HG03103 (cell line): ENCODE measurements at regions not wholly inside any gene's neighbourhood (a gene's known extent, or its start where the extent isn't known, plus 50 kb on each side); places are given as distances from the start of the nearest gene placed in this dataset.
"Not testable (repeated sequence)": the region's sequence is repeated elsewhere in the genome, so short reads cannot be mapped to it uniquely, and the experiment has no call there.

Experiments
- ATAC-seq: cut with Tn5 transposase; IDR thresholded peaks from one replicate; pipeline ENCODE4 v1.9.1; 2021; ENCODE audit warnings: low read depth; ENCODE audit not compliant: unreplicated experiment

- ATAC-seq = no peak
Measured at GRCh38 chr13:80706164-80706471, 365.2 kb upstream of the SPRY2 start.

GRCh38 chr13:80705371-80706163 is 364.6 kb upstream of the SPRY2 start:
- ATAC-seq = no peak

GRCh38 chr13:80704369-80704768 is 363.4 kb upstream of the SPRY2 start:
- no peak for ATAC-seq

GRCh38 chr13:80695841-80696240 is 354.9 kb upstream of the SPRY2 start:
- ATAC-seq = no peak

- not testable (repeated sequence) for ATAC-seq
Measured at GRCh38 chr13:80691814-80692213, 350.9 kb upstream of the SPRY2 start.

GRCh38 chr13:80690208-80690607 is 349.3 kb upstream of the SPRY2 start:
- ATAC-seq = no peak

- no peak for ATAC-seq
Measured at GRCh38 chr13:80688593-80688992, 347.7 kb upstream of the SPRY2 start.

- no peak for ATAC-seq
Measured at GRCh38 chr13:80685942-80686341, 345.0 kb upstream of the SPRY2 start.

GRCh38 chr13:80684217-80684991 is 343.5 kb upstream of the SPRY2 start:
- ATAC-seq = no peak

GRCh38 chr13:80680786-80681366 is 339.9 kb upstream of the SPRY2 start:
- ATAC-seq = no peak

GRCh38 chr13:80679423-80679822 is 338.5 kb upstream of the SPRY2 start:
- ATAC-seq = no peak

GRCh38 chr13:80677227-80677626 is 336.3 kb upstream of the SPRY2 start:
- ATAC-seq = no peak

- not testable (repeated sequence) for ATAC-seq
Measured at GRCh38 chr13:80675442-80675841, 334.5 kb upstream of the SPRY2 start.

- ATAC-seq = no peak
Measured at GRCh38 chr13:80671773-80672172, 330.8 kb upstream of the SPRY2 start.

- no peak for ATAC-seq
Measured at GRCh38 chr13:80669112-80669511, 328.2 kb upstream of the SPRY2 start.

GRCh38 chr13:80668452-80668851 is 327.5 kb upstream of the SPRY2 start:
- ATAC-seq = no peak

- no peak for ATAC-seq
Measured at GRCh38 chr13:80666782-80667552, 326.0 kb upstream of the SPRY2 start.

GRCh38 chr13:80665792-80666333 is 324.9 kb upstream of the SPRY2 start:
- ATAC-seq = no peak

- no peak for ATAC-seq
Measured at GRCh38 chr13:80664950-80665349, 324.0 kb upstream of the SPRY2 start.

- no peak for ATAC-seq
Measured at GRCh38 chr13:80663788-80664187, 322.9 kb upstream of the SPRY2 start.

- no peak for ATAC-seq
Measured at GRCh38 chr13:80658705-80659104, 317.8 kb upstream of the SPRY2 start.
